ENCODE measurements at regions not wholly inside any gene's neighbourhood (a gene's known extent, or its start where the extent isn't known, plus 50 kb on each side); places are given as distances from the start of the nearest gene placed in this dataset.

DNA sequence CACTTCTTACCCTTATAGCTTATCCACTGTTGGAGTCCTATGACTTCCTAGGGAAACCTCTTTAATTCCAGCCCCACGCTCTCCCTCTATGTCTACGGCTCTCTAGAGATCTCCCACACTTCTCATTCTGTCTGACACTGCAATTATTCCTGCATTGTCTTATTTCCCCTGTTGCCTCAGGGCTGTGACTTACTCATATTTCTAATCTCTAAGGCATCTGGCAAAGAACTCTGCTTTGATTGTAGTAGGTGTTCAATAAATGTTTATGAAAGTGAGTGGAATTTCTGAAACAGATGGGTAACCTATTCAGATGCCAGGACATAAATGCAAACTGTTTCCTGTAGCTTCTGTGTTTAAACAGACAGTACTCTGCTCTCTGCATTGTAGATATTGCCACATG, 102.4 kb upstream of the SERTM1 start:
- TF ChIP-seq, protein P1, sequence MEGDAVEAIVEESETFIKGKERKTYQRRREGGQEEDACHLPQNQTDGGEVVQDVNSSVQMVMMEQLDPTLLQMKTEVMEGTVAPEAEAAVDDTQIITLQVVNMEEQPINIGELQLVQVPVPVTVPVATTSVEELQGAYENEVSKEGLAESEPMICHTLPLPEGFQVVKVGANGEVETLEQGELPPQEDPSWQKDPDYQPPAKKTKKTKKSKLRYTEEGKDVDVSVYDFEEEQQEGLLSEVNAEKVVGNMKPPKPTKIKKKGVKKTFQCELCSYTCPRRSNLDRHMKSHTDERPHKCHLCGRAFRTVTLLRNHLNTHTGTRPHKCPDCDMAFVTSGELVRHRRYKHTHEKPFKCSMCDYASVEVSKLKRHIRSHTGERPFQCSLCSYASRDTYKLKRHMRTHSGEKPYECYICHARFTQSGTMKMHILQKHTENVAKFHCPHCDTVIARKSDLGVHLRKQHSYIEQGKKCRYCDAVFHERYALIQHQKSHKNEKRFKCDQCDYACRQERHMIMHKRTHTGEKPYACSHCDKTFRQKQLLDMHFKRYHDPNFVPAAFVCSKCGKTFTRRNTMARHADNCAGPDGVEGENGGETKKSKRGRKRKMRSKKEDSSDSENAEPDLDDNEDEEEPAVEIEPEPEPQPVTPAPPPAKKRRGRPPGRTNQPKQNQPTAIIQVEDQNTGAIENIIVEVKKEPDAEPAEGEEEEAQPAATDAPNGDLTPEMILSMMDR (IDR thresholded peaks at IDR 0.05; ENCODE audit: low read depth, low read length), result no peak
- no peak for TF ChIP-seq POLR2A (IDR thresholded peaks at IDR 0.05; ENCODE audit: extremely low read depth, insufficient read length)
